Stimulated activated CD4-positive, alpha-beta T cell treated with anti-CD3 and anti-CD28 coated beads, Interleukin-2, amount 100 ng/mL, for 48 hours (primary cell): ENCODE measurements at regions not wholly inside any gene's neighbourhood (a gene's known extent, or its start where the extent isn't known, plus 50 kb on each side); places are given as distances from the start of the nearest gene placed in this dataset.
"Not testable (repeated sequence)": the region's sequence is repeated elsewhere in the genome, so short reads cannot be mapped to it uniquely, and the experiment has no call there.

Experiments
- DNase-seq, 2 donors: peaks; one replicate each; pipeline ENCODE4 v3.0.0-alpha.2; 2020

DNA sequence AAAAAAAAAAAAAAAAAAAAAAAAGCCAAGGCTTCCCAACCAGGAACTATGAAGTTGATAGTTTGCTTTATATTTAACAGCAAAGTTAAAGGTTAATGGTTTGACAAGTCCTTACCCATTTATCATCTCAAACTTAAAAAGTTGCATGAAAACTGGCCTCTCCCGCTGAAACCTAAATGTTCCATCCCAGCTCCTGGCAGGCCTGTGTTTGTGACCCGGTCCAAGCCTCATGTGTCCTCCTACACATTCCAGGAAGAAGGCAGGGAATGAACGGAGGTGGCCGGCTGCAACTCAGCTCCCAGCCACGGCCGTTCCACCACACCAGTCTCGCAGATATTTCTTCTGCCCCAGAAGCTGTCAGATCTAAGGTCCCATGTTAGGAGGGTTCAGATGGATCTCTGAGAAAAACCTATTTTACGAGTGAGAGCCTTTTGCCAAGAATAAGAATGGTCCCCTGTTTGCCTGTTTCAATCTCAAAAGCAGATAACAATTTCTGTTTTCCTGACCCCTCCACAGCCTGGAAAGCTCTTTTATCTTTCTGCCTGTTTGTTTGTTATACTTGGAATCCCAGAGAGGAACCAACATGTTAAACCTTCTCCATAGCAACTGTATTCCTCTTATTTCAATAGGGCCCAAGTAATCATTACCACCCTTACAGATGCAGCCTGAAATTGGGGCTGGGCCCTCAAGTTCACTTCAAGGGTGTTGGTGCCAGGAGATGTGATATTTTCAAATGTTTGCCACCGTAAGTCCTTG is 56.5 kb downstream of the KCTD12 start:
- DNase-seq = no peak

DNA sequence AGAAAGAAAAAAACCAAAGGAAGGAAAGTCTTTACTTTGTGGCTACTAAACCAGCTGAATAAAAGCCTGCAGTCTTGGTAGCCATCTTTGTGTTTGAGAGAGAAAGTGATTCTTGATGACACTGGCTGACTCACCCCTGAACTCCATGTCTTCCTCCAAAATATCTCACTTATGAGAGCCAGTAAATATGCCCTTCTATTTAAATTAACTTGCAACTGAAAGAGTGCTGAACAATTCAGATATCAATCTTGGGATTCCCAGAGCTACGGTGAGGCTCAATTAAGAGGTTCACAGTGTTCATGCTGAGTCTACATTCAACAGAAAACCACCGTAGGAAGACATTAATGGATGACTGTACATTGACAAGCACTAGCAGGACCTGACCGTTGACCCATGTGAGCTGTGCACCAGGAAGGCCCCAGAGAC is 57.9 kb downstream of the KCTD12 start:
- no peak for DNase-seq

- no peak for DNase-seq
Observed at GRCh38 chr13:76826527-76826926, 59.7 kb downstream of the KCTD12 start.

- DNase-seq = no peak
Observed at GRCh38 chr13:76825430-76825829, 60.8 kb downstream of the KCTD12 start.

DNA sequence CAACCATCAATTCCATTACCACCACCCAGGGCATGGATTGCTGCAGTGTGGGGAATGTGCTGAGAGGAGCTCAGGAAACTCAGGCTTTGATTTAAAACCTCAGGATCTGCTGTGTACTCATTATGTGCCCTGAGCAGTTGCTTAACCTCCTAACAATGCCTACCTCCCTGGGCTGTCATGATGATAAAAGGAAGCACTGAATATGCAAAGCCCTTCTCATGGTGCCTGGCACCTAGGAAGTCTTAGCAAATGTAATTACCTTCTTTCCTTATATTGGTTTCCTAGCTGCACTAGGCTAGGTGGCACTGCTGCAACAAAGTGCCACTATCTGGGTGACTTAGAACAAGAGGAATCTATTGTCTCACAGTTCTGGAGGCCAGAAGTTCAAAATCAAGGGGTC is 62.2 kb downstream of the KCTD12 start:
- no peak for DNase-seq

DNA sequence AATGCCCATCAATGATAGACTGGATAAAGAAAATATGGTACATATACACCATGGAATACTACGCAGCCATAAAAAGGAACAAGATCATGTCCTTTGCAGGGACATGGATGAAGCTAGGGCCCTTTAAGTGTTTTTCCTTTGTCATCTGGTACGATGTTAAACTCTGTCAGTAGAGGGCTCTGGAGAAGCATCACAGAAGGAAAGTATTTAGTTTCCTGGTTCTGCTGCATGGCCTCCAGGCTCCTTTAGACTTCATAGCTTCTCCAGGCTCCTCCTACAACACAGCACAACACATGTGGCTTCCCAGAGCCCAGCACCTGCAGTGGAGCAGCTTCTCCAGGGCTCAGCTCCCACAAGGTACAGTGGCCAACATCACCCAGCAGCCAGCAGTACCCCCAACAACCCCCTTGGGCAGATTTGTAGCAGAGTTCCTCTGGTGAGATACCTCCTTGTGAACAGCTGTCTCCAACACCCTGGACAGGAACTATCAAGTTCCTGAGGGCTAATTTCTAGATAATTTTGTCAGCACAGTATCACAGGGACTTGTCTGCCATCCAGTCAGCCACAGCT is 63.4 kb downstream of the KCTD12 start:
- DNase-seq = no peak

GRCh38 chr13:76821222-76821621 is 65.0 kb downstream of the KCTD12 start:
- DNase-seq = not testable (repeated sequence)

DNA sequence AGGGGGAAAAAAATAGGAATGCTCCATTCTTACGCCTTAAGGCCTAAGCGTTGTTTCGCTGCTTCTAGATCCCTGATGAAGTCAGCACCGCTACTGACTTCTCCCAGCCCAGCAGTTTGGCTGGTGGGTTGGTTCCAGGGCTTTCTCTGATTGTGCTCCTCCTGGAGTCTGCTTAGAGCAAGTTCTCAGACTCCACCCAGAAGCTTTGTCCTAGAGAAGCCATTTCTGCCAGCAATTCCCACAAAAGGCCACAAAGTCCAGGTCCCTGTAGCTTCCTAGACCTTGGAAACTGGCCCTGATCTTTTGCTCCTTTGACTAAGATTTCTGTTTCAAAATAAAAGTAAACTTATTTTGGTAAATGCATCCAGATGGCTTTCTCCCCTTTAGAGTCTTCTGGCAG is 65.4 kb downstream of the KCTD12 start:
- no peak for DNase-seq

DNA sequence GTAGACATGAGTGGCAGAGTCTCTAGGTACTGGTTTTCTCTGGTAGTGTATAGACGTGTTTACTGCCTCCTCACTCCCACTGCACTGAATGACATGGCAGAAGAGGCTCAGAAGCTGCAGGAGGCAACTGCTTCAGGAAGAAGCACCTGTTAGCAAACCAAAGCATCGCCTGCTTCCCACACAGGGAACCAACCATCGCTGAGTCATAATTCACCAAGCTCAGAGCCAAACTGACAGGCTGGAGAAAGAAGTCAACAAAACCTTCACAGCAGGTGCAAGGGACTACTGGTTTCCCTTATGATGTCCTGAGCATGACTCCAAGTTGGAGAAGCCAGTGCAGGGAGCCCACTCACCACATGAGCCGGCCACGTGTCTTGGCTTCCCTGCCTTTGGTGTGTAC is 69.8 kb downstream of the KCTD12 start:
- DNase-seq = no peak

DNA sequence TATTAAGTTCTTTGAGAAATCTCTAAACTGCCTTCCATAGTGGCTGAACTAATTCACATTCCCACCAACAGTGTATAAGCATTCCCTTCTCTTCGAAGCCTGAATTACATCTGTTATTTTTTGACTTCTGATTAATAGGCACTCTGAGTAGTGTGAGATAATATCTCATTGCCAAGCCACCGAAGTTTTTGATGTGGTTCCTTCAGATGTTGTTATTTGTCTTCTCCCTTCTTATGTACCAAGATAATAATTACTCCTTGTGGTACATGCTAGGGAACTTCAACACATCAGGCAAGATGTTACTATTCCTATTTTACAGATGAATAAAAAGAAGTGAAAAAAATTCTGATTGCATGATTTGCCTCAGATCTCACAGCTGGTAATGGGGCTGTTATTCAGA is 70.9 kb downstream of the KCTD12 start:
- no peak for DNase-seq

DNA sequence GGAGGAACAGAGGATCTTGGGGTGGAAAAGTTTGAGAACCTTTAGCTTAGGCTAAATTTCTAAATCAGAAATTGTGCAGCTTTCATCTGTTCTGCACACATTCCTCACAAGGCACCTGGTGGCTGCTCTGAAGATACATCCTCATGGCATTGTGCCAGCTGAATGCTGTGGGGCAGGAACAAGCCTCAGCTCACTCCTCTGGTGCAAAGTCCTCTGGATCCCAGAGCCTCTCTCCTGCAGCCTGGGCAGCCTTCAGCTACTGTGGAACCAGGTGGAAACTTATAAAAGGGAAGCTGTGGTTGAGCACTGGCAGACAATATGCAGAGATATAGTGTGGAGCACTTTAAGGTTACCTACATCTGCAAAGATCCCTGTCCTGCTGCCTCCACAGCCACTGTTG is 72.3 kb downstream of the KCTD12 start:
- no peak for DNase-seq

DNA sequence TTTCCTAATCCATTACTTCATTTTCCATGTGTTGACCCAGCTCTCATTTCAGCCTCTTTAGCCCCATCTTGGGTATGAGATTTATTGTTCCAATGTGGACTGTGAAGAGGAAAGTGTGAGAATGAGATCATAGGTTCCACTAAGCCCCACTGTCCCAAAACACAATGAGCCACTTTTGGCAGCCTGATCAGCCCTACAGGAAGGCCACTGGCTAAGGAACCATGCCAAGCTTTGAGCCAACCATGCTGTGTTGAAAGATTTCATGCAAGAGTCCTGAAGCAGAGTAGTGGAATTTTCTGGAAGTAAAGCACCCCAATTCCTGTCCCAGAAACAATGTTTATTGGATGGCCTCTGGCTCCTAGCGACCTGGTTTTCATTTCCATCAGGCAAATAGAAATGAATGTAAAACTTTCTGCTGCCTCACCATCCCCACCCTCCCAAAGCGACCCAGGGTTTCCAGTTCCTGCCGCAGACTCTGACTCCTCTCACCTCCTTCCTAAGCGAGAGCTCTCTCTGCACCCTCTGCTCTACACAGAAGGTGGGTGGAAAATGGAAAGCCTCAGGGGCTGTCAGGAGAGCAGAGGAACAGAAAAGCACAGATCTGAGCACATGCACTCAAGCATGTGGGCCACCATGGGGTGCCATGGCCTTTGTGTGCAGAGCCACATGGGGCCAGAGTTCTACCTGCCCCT is 73.1 kb downstream of the KCTD12 start:
- no peak for DNase-seq

DNA sequence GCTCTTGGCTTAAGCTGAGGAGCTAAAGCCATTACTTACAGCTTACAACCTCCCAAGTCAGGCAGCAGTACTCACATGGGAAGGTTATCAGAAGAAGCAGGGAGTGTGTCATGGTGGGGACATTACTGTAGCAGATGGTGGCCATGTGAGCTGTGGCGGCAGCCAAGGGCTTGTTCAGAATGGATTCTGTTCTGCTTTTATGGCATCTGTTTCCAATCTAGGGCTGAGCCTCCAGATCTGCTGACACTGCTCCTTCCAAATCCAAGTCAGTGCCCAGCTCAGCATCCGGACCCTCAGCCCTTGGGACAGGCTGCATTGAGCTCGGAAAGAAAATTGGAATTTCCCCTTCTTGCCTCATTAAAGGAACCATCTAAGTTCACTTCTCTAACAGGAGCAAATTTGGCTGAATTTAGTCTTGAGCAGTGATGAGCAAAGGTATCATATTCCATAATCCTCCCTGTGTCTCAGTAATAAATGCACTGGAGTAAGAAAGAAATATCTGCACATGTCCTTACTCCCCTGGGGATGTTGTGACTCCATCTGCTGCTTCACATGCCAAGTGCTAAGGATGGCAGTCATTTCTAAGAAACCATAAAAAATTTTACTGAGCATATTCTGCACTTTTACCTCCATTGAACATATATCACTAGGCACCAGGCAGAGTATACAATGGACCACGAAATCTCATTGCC is 73.9 kb downstream of the KCTD12 start:
- DNase-seq = no peak

GRCh38 chr13:76809389-76809788 is 76.8 kb downstream of the KCTD12 start:
- no peak for DNase-seq

DNA sequence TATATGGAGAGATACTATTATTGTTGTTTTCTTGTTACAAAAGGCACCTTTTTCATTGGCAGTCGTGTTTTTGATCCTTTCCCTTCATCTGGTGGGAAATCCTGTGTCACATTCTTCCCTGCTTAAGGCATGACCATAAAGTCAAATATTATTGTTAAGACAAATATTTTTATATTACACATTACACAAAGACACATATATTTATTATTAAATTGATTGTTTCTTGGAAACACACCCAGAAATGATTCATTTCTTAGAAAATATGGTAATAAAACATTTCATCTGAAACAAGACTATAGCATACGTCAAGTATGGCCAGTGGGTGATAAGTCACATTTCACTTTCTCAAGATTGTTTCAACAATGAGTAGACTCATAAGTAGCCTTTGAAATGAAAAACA is 77.3 kb downstream of the KCTD12 start:
- no peak for DNase-seq

- no peak for DNase-seq
Observed at GRCh38 chr13:76804801-76805200, 81.4 kb downstream of the KCTD12 start.

DNA sequence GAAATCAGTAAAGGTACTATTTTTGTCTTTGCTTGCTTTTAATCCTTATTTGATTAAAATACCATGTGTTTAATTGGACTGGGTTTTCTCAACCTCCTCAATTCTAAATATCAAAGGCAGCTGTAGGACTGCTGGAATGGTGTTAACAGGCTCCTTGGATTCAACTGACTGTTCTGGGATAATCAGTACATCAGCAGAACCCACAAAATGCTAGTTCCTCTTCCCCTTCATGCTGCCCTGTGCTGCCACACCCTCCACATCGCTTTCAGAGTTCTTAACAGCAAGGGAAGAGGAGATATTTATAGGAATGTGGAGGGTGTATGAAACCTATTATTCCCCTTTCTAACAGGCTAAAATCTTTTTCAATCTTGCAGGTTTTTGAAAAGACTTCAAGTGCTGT is 82.4 kb downstream of the KCTD12 start:
- DNase-seq = no peak

DNA sequence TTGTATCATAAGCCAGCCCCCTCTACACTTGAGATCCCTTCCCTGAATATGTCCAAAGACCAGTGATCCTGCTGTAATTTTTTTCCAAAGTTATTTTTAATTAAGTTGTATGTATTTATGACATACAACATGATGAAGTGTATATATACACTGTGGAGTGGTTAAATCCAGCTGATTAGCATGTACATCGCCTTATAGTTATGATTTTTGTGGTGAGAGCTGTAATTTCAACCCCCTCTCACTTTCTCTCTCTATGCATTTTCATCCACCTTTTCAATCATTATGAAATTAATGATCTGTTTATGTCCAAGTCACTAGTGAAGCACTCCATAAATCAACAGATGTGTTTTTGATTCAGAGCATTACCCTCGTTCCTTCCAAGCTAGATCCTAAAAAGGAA is 85.3 kb downstream of the KCTD12 start:
- no peak for DNase-seq

GRCh38 chr13:76799696-76800095 is 86.5 kb downstream of the KCTD12 start:
- DNase-seq = no peak

- DNase-seq = no peak
Observed at GRCh38 chr13:76798037-76798436, 88.2 kb downstream of the KCTD12 start.

DNA sequence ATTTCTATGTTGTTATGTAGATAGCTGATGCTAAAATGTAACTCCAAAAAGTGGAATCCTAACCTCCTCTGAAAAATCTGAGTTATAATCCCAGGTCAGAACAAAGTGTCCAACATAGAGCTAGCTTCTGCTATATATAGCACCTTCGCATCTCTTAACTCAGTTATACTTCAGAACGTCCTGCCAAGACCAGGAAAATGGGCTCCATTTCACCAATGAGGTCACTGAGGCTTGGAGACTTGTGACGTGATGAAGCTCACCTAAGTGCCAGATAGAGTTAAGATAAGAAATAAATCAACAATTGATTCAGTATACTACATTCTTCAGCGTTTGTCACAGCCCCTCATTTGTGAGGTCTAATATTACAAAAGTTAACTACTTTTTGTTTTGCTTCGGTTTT is 88.8 kb downstream of the KCTD12 start:
- DNase-seq = no peak

GRCh38 chr13:76796851-76797250 is 89.4 kb downstream of the KCTD12 start:
- DNase-seq = no peak
